HL-60 (cell line): ENCODE measurements at regions not wholly inside any gene's neighbourhood (a gene's known extent, or its start where the extent isn't known, plus 50 kb on each side); places are given as distances from the start of the nearest gene placed in this dataset.
A peak's percentile ranks its signal among the peaks of the same experiment; 100 is the strongest.
"Not testable (repeated sequence)": the region's sequence is repeated elsewhere in the genome, so short reads cannot be mapped to it uniquely, and the experiment has no call there.

Experiments used
- DNase-seq, 2 experiments: peaks; one replicate each; pipeline ENCODE4 v3.0.0-alpha.2; 2010 to 2020; ENCODE audit warnings: low read depth in 1 of 2, low spot score in 1 of 2
- H3K27ac ChIP-seq: fragments of 250-450 bp; sonication (Bioruptor Pico); replicated peaks from 2 replicates; pipeline ENCODE4 v1.5.1; 2020; ENCODE audit warnings: mild to moderate bottlenecking, moderate library complexity
- H3K27me3 ChIP-seq: fragments of 250-450 bp; sonication (Bioruptor Pico); 2 replicates; pipeline ENCODE4 v1.5.1; 2021; ENCODE audit warnings: mild to moderate bottlenecking, moderate library complexity; ENCODE audit not compliant: insufficient read depth, poor library complexity, severe bottlenecking
- H3K4me3 ChIP-seq: replicated peaks from 2 replicates; pipeline ENCODE4 v1.5.1; 2011; ENCODE audit warnings: mild to moderate bottlenecking, control low read depth, low read length; ENCODE audit not compliant: insufficient read depth
- CTCF ChIP-seq: IDR thresholded peaks from one replicate; pipeline ENCODE4 v1.5.1; 2011; ENCODE audit warnings: low read length, control low read depth, inconsistent platforms; ENCODE audit not compliant: insufficient read depth
- GABPA ChIP-seq: IDR thresholded peaks from 2 replicates; pipeline ENCODE4 v1.6.1; 2012; ENCODE audit warnings: low read depth
- POLR2AphosphoS5 ChIP-seq: IDR thresholded peaks from 2 replicates; pipeline ENCODE4 v1.6.1; 2012; ENCODE audit warnings: low read depth
- REST ChIP-seq: IDR thresholded peaks from 2 replicates; pipeline ENCODE4 v1.6.1; 2012; ENCODE audit warnings: low read depth; ENCODE audit not compliant: insufficient replicate concordance
- SPI1 ChIP-seq: IDR thresholded peaks from 2 replicates; pipeline ENCODE4 v1.6.1; 2012; ENCODE audit warnings: low read depth, mild to moderate bottlenecking, borderline replicate concordance

- no peak for TF ChIP-seq CTCF
- Histone ChIP-seq H3K27me3 (no peaks in the 10 kb centered on the region), H3K4me3 (no peak overlapping the region), H3K27ac (no peak overlapping the region)
- DNase-seq: no peak
Observed at GRCh38 chr4:62500296-62500695, 1300.2 kb downstream of the ADGRL3 start.

- H3K4me3 ChIP-seq: no peak overlapping the region
- H3K27ac ChIP-seq: no peak overlapping the region
- TF ChIP-seq REST (no peak), POLR2AphosphoS5 (no peak), CTCF (no peak), GABPA (no peak), SPI1 (no peak)
- no peak for DNase-seq
- no peaks in the 10 kb centered on the region for H3K27me3 ChIP-seq
Observed at GRCh38 chr4:62495032-62495431, 1294.9 kb downstream of the ADGRL3 start.

- H3K27me3 ChIP-seq, DNase-seq, H3K27ac ChIP-seq, H3K4me3 ChIP-seq: not testable (repeated sequence)
Observed at GRCh38 chr4:62491756-62492155, 1291.6 kb downstream of the ADGRL3 start.

- H3K27ac ChIP-seq: no peak overlapping the region
- no peaks in the 10 kb centered on the region for H3K27me3 ChIP-seq
- no peak overlapping the region for H3K4me3 ChIP-seq
- TF ChIP-seq POLR2AphosphoS5 (no peak), SPI1 (no peak)
- no peak for DNase-seq
Observed at GRCh38 chr4:62490635-62491034, 1290.5 kb downstream of the ADGRL3 start.

GRCh38 chr4:62487016-62487415 lies 1286.9 kb downstream of the ADGRL3 start:
- no peak overlapping the region for H3K4me3 ChIP-seq
- TF ChIP-seq REST (no peak), CTCF (no peak), SPI1 (peak; percentile 19; the same call in 1 of the 2 replicates)
- no peak for DNase-seq
- no peaks in the 10 kb centered on the region for H3K27me3 ChIP-seq
- H3K27ac ChIP-seq: no peak overlapping the region
